Keratinocyte (primary cell): ENCODE measurements at regions not wholly inside any gene's neighbourhood (a gene's known extent, or its start where the extent isn't known, plus 50 kb on each side); places are given as distances from the start of the nearest gene placed in this dataset.

ENCODE experiments used
- DNase-seq: peaks from one replicate; pipeline ENCODE4 v3.0.0-alpha.2; 2011; ENCODE audit warnings: low read depth, missing footprints, low spot score
- FAIRE-seq: peaks from 2 replicates; lab custom pipeline; 2011; peaks lifted over from hg19 to GRCh38; lab: Jason Lieb, UNC
- H2AFZ ChIP-seq: 2 replicates; pipeline ENCODE4 v1.6.0; 2012; ENCODE audit warnings: low read length, control low read depth, inconsistent platforms; ENCODE audit not compliant: control insufficient read depth
- H3K27ac ChIP-seq: 2 replicates; pipeline ENCODE4 v1.5.1; 2011; ENCODE audit warnings: low read length; ENCODE audit not compliant: control insufficient read depth, insufficient read depth
- H3K27me3 ChIP-seq: 3 replicates; pipeline ENCODE4 v1.6.0; 2011; ENCODE audit warnings: low read length; ENCODE audit not compliant: control insufficient read depth, insufficient read depth; ENCODE audit errors: extremely low read depth
- H3K36me3 ChIP-seq, 2 experiments: 2 replicates in 1 of 2; 3 replicates in 1 of 2; pipeline ENCODE4 v1.5.1; 2011; ENCODE audit warnings: low read length in 2 of 2, mild to moderate bottlenecking in 1 of 2; ENCODE audit not compliant: control insufficient read depth in 2 of 2, insufficient read depth in 2 of 2; ENCODE audit errors: extremely low read depth in 1 of 2
- H3K4me1 ChIP-seq: 3 replicates; pipeline ENCODE4 v1.5.1; 2011; ENCODE audit warnings: low read length; ENCODE audit not compliant: control insufficient read depth, insufficient read depth; ENCODE audit errors: extremely low read depth
- H3K4me2 ChIP-seq: 3 replicates; pipeline ENCODE4 v1.6.0; 2011; ENCODE audit warnings: low read depth, low read length; ENCODE audit not compliant: control insufficient read depth, insufficient read depth; ENCODE audit errors: extremely low read depth
- H3K4me3 ChIP-seq, 3 experiments: fragments of 200-600 bp in 1 of 3; sonication (generic) in 1 of 3; 2 replicates in 2 of 3; 3 replicates in 1 of 3; pipeline ENCODE4 v1.5.1; 2011 to 2016; ENCODE audit warnings: low read length in 3 of 3, mild to moderate bottlenecking in 3 of 3, control low read depth in 2 of 3, inconsistent platforms in 1 of 3, low read depth in 1 of 3, mixed read lengths in 1 of 3, mixed run types in 1 of 3, moderate library complexity in 1 of 3; ENCODE audit not compliant: control insufficient read depth in 2 of 3, insufficient read depth in 2 of 3; ENCODE audit errors: extremely low read depth in 1 of 3
- H3K79me2 ChIP-seq: 2 replicates; pipeline ENCODE4 v1.6.0; 2012; ENCODE audit warnings: low read length; ENCODE audit not compliant: control insufficient read depth, insufficient read depth
- H3K9ac ChIP-seq: 3 replicates; pipeline ENCODE4 v1.6.0; 2011; ENCODE audit warnings: low read length; ENCODE audit not compliant: control insufficient read depth, insufficient read depth; ENCODE audit errors: extremely low read depth
- H3K9me1 ChIP-seq: 3 replicates; pipeline ENCODE4 v1.6.0; 2011; ENCODE audit warnings: low read length; ENCODE audit not compliant: control insufficient read depth, insufficient read depth; ENCODE audit errors: extremely low read depth
- H3K9me3 ChIP-seq: 2 replicates; pipeline ENCODE4 v1.5.1; 2012; ENCODE audit warnings: low read depth, low read length; ENCODE audit not compliant: control insufficient read depth
- H4K20me1 ChIP-seq: 3 replicates; pipeline ENCODE4 v1.6.0; 2011; ENCODE audit warnings: low read length; ENCODE audit not compliant: control insufficient read depth, insufficient read depth; ENCODE audit errors: extremely low read depth
- CTCF ChIP-seq, 3 experiments: IDR thresholded peaks in 1 of 3; conservative IDR thresholded peaks in 1 of 3; optimal IDR thresholded peaks in 1 of 3; 2 replicates in 2 of 3; 3 replicates in 1 of 3; pipeline versions ENCODE3 to v1.5.1; 2011; ENCODE audit warnings: low read length in 3 of 3, mild to moderate bottlenecking in 3 of 3, moderate library complexity in 2 of 3, control low read depth in 1 of 3, inconsistent platforms in 1 of 3; ENCODE audit not compliant: insufficient read depth in 2 of 3; ENCODE audit errors: extremely low read depth in 1 of 3
- EZH2 ChIP-seq: IDR thresholded peaks from one replicate; pipeline ENCODE4 v1.6.1; 2012; ENCODE audit warnings: inconsistent platforms, mild to moderate bottlenecking, low read length, moderate library complexity
- dilution Hi-C: fragments of 300-500 bp; cut with MboI; formaldehyde crosslinking; loops from one replicate; pipeline ENCODE4 v1.7.0; 2020; ENCODE audit warnings: low sequenced_read_pairs; ENCODE audit not compliant: extremely low pct_ligation_motif_present

GRCh38 chr2:192574552-192574951 is 379.8 kb upstream of the TMEFF2 start:
- no peak overlapping the region for H3K4me3 ChIP-seq
- no peak for FAIRE-seq

GRCh38 chr2:192571636-192572035 is 376.9 kb upstream of the TMEFF2 start:
- H3K36me3 ChIP-seq = no peaks in the 10 kb centered on the region
- H3K9me3 ChIP-seq = no peaks in the 10 kb centered on the region
- no peak for DNase-seq
- FAIRE-seq = no peak
- no peak overlapping the region for H3K4me2 ChIP-seq
- no peaks in the 10 kb centered on the region for H3K27me3 ChIP-seq
- no peaks in the 10 kb centered on the region for H3K79me2 ChIP-seq
- TF ChIP-seq CTCF (optimal IDR thresholded peaks at IDR 0.05 in 1 of 3, IDR thresholded peaks at IDR 0.05 in 1 of 3, conservative IDR thresholded peaks at IDR 0.05 in 1 of 3; ENCODE audit: extremely low read depth in 1 of 3, insufficient read depth in 2 of 3, low read length in 3 of 3) (no peak), EZH2 (no peak)
- H3K9me1 ChIP-seq = no peaks in the 10 kb centered on the region
- no peak overlapping the region for H3K4me3 ChIP-seq
- no peaks in the 10 kb centered on the region for H3K4me1 ChIP-seq
- dilution Hi-C loops = no loop called here
- no peak overlapping the region for H3K9ac ChIP-seq
- no peaks in the 10 kb centered on the region for H4K20me1 ChIP-seq
- no peak overlapping the region for H2AFZ ChIP-seq
- H3K27ac ChIP-seq = no peak overlapping the region

More at GRCh38 chr2:192574552-192574951, 379.8 kb upstream of the TMEFF2 start:
- no peaks in the 10 kb centered on the region for H3K27me3 ChIP-seq
- H3K9me1 ChIP-seq = no peaks in the 10 kb centered on the region
- no peak overlapping the region for H3K4me2 ChIP-seq
- H4K20me1 ChIP-seq = no peaks in the 10 kb centered on the region
- H3K9ac ChIP-seq = no peak overlapping the region
- H3K36me3 ChIP-seq = no peaks in the 10 kb centered on the region
- H2AFZ ChIP-seq = no peak overlapping the region
- H3K79me2 ChIP-seq = no peaks in the 10 kb centered on the region
- no peak for DNase-seq
- H3K9me3 ChIP-seq = no peaks in the 10 kb centered on the region
- TF ChIP-seq CTCF (optimal IDR thresholded peaks at IDR 0.05 in 1 of 3, IDR thresholded peaks at IDR 0.05 in 1 of 3, conservative IDR thresholded peaks at IDR 0.05 in 1 of 3; ENCODE audit: extremely low read depth in 1 of 3, insufficient read depth in 2 of 3, low read length in 3 of 3) (no peak), EZH2 (no peak)
- dilution Hi-C loops = no loop called here
- H3K27ac ChIP-seq = no peak overlapping the region
- H3K4me1 ChIP-seq = no peaks in the 10 kb centered on the region
